IMR-90 (cell line): ENCODE measurements at regions not wholly inside any gene's neighbourhood (a gene's known extent, or its start where the extent isn't known, plus 50 kb on each side); places are given as distances from the start of the nearest gene placed in this dataset.

Source experiments
- ATAC-seq: fragments of 200-7000 bp; cut with Tn5 transposase; 2 replicates; pipeline ENCODE4 v1.9.1; 2020; ENCODE audit warnings: low read depth, mild to moderate bottlenecking, moderate library complexity
- BruUV-seq: library from RNA; stranded (reverse); fragments of 400-500 nt; replicated peaks from 2 replicates; lab custom pipeline; 2021; lab: Mats Ljungman, UMichigan
- CTCF ChIA-PET: fragments of 300-600 bp; formaldehyde crosslinking; extraction: SDS; loops from one replicate; lab custom pipeline; 2021; ENCODE audit warnings: antibody characterized with exemption; lab: Yijun Ruan, JAX
- POLR2A ChIA-PET: fragments of 300-600 bp; sonication (Branson Sonifier 250); formaldehyde crosslinking; loops from one replicate; lab custom pipeline; 2022; ENCODE audit warnings: antibody characterized with exemption; ENCODE audit not compliant: unreplicated experiment; lab: Charles Lee
- DNase-seq: peaks from one replicate; pipeline ENCODE4 v3.0.0; 2013
- H2AFZ ChIP-seq: replicated peaks from 2 replicates; pipeline ENCODE3; 2013; ENCODE audit warnings: low read length, mild to moderate bottlenecking; ENCODE audit not compliant: poor library complexity
- H2AK5ac ChIP-seq: 2 replicates; pipeline ENCODE4 v1.6.1; 2013; ENCODE audit warnings: low read depth, low read length, inconsistent platforms
- H2AK9ac ChIP-seq: replicated peaks from 2 replicates; pipeline ENCODE3; 2013; ENCODE audit warnings: mild to moderate bottlenecking, low read depth, low read length, moderate library complexity; ENCODE audit not compliant: poor library complexity
- H2BK120ac ChIP-seq: 2 replicates; pipeline ENCODE4 v1.6.1; 2013; ENCODE audit warnings: low read depth, low read length, inconsistent platforms
- H2BK15ac ChIP-seq: 3 replicates; pipeline ENCODE4 v1.6.1; 2013; ENCODE audit warnings: low read depth, low read length, inconsistent platforms
- H2BK20ac ChIP-seq: 2 replicates; pipeline ENCODE4 v1.6.1; 2013; ENCODE audit warnings: low read depth, mild to moderate bottlenecking, inconsistent platforms, low read length, moderate library complexity
- H2BK5ac ChIP-seq: 2 replicates; pipeline ENCODE4 v1.6.1; 2013; ENCODE audit warnings: mild to moderate bottlenecking, low read depth, low read length, inconsistent platforms; ENCODE audit not compliant: poor library complexity, severe bottlenecking
- H3K14ac ChIP-seq: replicated peaks from 2 replicates; pipeline ENCODE4 v1.6.1; 2013; ENCODE audit warnings: low read depth, low read length, inconsistent platforms
- H3K18ac ChIP-seq: 2 replicates; pipeline ENCODE4 v1.6.1; 2013; ENCODE audit warnings: low read depth, low read length, control low read depth
- H3K23ac ChIP-seq: 2 replicates; pipeline ENCODE4 v1.6.1; 2013; ENCODE audit warnings: low read depth, low read length, inconsistent platforms
- H3K27ac ChIP-seq: 2 replicates; pipeline ENCODE4 v1.5.1; 2013; ENCODE audit warnings: mild to moderate bottlenecking, control low read depth, low read length; ENCODE audit not compliant: insufficient read depth
- H3K27me3 ChIP-seq: 2 replicates; pipeline ENCODE4 v1.6.1; 2013; ENCODE audit warnings: low read length; ENCODE audit not compliant: control insufficient read depth, insufficient read depth
- H3K36me3 ChIP-seq: 2 replicates; pipeline ENCODE4 v1.6.1; 2013; ENCODE audit warnings: low read length, mixed read lengths; ENCODE audit not compliant: control insufficient read depth, insufficient read depth
- H3K4ac ChIP-seq: 2 replicates; pipeline ENCODE4 v1.6.1; 2013; ENCODE audit warnings: low read depth, low read length, inconsistent platforms
- H3K4me1 ChIP-seq: 2 replicates; pipeline ENCODE4 v1.6.1; 2013; ENCODE audit warnings: low read length, mixed read lengths; ENCODE audit not compliant: control insufficient read depth, insufficient read depth
- H3K4me2 ChIP-seq: 2 replicates; pipeline ENCODE4 v1.6.1; 2013; ENCODE audit warnings: low read depth, mild to moderate bottlenecking, control low read depth, low read length, moderate library complexity
- H3K4me3 ChIP-seq: 2 replicates; pipeline ENCODE4 v1.5.1; 2013; ENCODE audit warnings: low read depth, mild to moderate bottlenecking, control low read depth, low read length, moderate library complexity; ENCODE audit not compliant: insufficient read depth
- H3K56ac ChIP-seq: 2 replicates; pipeline ENCODE4 v1.6.1; 2013; ENCODE audit warnings: low read length, inconsistent platforms; ENCODE audit not compliant: insufficient read depth; ENCODE audit errors: extremely low read depth
- H3K79me1 ChIP-seq, 2 experiments: 2 replicates each; pipeline ENCODE4 v1.6.1; 2013; ENCODE audit warnings: low read length in 2 of 2, inconsistent platforms in 1 of 2, low read depth in 1 of 2
- H3K9ac ChIP-seq: 2 replicates; pipeline ENCODE4 v1.6.1; 2013; ENCODE audit warnings: low read depth, low read length, control low read depth
- H3K9me1 ChIP-seq: 2 replicates; pipeline ENCODE4 v1.6.1; 2013; ENCODE audit warnings: low read length, inconsistent platforms; ENCODE audit not compliant: insufficient read depth
- H3K9me3 ChIP-seq: 2 replicates; pipeline ENCODE4 v1.6.1; 2013; ENCODE audit warnings: low read length; ENCODE audit not compliant: control insufficient read depth, insufficient read depth
- H4K20me1 ChIP-seq: 2 replicates; pipeline ENCODE4 v1.6.1; 2013; ENCODE audit warnings: low read length, inconsistent platforms; ENCODE audit not compliant: insufficient read depth
- H4K5ac ChIP-seq: 2 replicates; pipeline ENCODE4 v1.6.1; 2013; ENCODE audit warnings: mild to moderate bottlenecking, low read depth, low read length, control low read depth
- H4K8ac ChIP-seq, 2 experiments: 2 replicates each; pipeline ENCODE4 v1.6.1; 2013; ENCODE audit warnings: low read depth in 2 of 2, low read length in 2 of 2, control low read depth in 1 of 2, inconsistent platforms in 1 of 2
- H4K91ac ChIP-seq: 2 replicates; pipeline ENCODE4 v1.6.1; 2013; ENCODE audit warnings: low read depth, low read length, inconsistent platforms; ENCODE audit not compliant: insufficient read depth
- BHLHE40 ChIP-seq: fragments of 150-350 bp; IDR thresholded peaks from 2 replicates; pipeline ENCODE4 v1.6.1; 2016; ENCODE audit warnings: mild to moderate bottlenecking, low read depth, low read length
- CEBPB ChIP-seq: IDR thresholded peaks from 2 replicates; pipeline ENCODE4 v1.6.1; 2012; ENCODE audit warnings: low read depth, low read length, improper control_type of control experiment
- CHD1 ChIP-seq: IDR thresholded peaks from 2 replicates; pipeline ENCODE4 v1.6.1; 2012; ENCODE audit warnings: low read depth, low read length, improper control_type of control experiment
- FOS ChIP-seq: fragments of 150-350 bp; IDR thresholded peaks from 2 replicates; pipeline ENCODE4 v1.6.1; 2016; ENCODE audit warnings: low read depth, low read length
- MAFK ChIP-seq: IDR thresholded peaks from 2 replicates; pipeline ENCODE4 v1.6.1; 2012; ENCODE audit warnings: low read depth, low read length, improper control_type of control experiment
- MAZ ChIP-seq: IDR thresholded peaks from 2 replicates; pipeline ENCODE4 v1.6.1; 2012; ENCODE audit warnings: low read depth, mild to moderate bottlenecking, low read length, improper control_type of control experiment, moderate library complexity, borderline replicate concordance
- MXI1 ChIP-seq: IDR thresholded peaks from 2 replicates; pipeline ENCODE4 v1.6.1; 2012; ENCODE audit warnings: low read depth, mild to moderate bottlenecking, low read length, moderate library complexity, borderline replicate concordance
- NFE2L2 ChIP-seq: fragments of 150-350 bp; IDR thresholded peaks from 2 replicates; pipeline ENCODE4 v1.6.1; 2016; ENCODE audit warnings: low read depth, mild to moderate bottlenecking, low read length
- POLR2A ChIP-seq: IDR thresholded peaks from 2 replicates; pipeline ENCODE4 v1.6.1; 2012; ENCODE audit warnings: mild to moderate bottlenecking, low read depth, low read length
- RAD21 ChIP-seq: IDR thresholded peaks from 2 replicates; pipeline ENCODE4 v1.6.1; 2012; ENCODE audit warnings: low read length, improper control_type of control experiment
- RCOR1 ChIP-seq: IDR thresholded peaks from 2 replicates; pipeline ENCODE4 v1.6.1; 2012; ENCODE audit warnings: mild to moderate bottlenecking, low read length, improper control_type of control experiment; ENCODE audit not compliant: insufficient replicate concordance
- RFX5 ChIP-seq: IDR thresholded peaks from 2 replicates; pipeline ENCODE4 v1.8.0; 2012; ENCODE audit warnings: low read depth, mild to moderate bottlenecking, low read length, moderate library complexity
- SMC3 ChIP-seq: fragments of 150-350 bp; IDR thresholded peaks from 2 replicates; pipeline ENCODE4 v1.6.1; 2016; ENCODE audit warnings: low read depth, mild to moderate bottlenecking, antibody characterized with exemption, low read length, moderate library complexity
- WGBS, 2 experiments: methylation state at CpG; one replicate each; pipeline versions ENCODE4 v1.1.5 to v1.1.7; 2013; ENCODE audit warnings: missing lambda C conversion rate in 2 of 2; ENCODE audit not compliant: insufficient read length in 1 of 2; ENCODE audit errors: extremely low coverage in 2 of 2; 5-methylcytosine and 5-hydroxymethylcytosine counted together
- dilution Hi-C: fragments of 300-500 bp; cut with HindIII; formaldehyde crosslinking; loops from one replicate; pipeline ENCODE4 v1.14.3; 2018; ENCODE audit warnings: low sequenced_read_pairs; ENCODE audit not compliant: unreplicated experiment
- in situ Hi-C: fragments of 300-500 bp; cut with MboI; formaldehyde crosslinking; loops from 3 replicates; pipeline ENCODE4 v1.14.3; 2019; ENCODE audit warnings: low sequenced_read_pairs, inconsistent platforms, mixed read lengths
- intact Hi-C: fragments of 100-400 bp; cut with micrococcal nuclease; formaldehyde crosslinking; loops from 2 replicates; pipeline ENCODE4 v1.10.0; 2022
- TF ChIP-seq, protein P1 (sequence below): fragments of 150-350 bp; IDR thresholded peaks from 2 replicates; pipeline ENCODE4 v1.6.1; 2016; ENCODE audit warnings: low read depth, mild to moderate bottlenecking, low read length, moderate library complexity, borderline replicate concordance
- TF ChIP-seq, protein P2 (sequence below): fragments of 150-350 bp; IDR thresholded peaks from 2 replicates; pipeline ENCODE4 v1.6.1; 2017; ENCODE audit warnings: mild to moderate bottlenecking, antibody characterized with exemption, low read length, low read depth
- TF ChIP-seq, protein P3 (sequence below): conservative IDR thresholded peaks from 2 replicates; pipeline ENCODE4 v1.5.1; 2012; ENCODE audit warnings: mild to moderate bottlenecking, low read depth, low read length, improper control_type of control experiment

DNA sequence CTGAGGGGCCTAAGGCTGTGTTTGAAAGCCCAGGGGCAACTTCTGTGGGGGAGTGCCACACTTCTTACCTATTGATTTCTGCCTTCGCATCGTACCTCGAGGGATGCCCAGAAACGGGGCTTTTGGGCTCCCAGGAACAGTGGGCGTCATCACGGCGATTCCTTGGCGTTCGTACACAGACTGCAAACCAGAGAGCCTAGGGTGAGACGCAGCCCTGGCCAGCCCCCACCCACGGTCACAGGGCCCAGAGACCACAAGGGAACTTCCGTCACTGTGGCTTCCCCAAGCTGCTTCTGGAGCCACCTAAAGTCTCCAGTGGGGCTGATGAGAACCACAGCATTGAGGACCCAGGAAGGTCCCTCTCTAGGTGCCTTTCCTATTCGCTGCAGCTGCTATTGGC lies 91.9 kb downstream of the CTTN start:
- Histone ChIP-seq H2AFZ (no peak overlapping the region), H3K4me1 (no peaks in the 10 kb centered on the region), H3K4me3 (no peak overlapping the region), H4K5ac (no peak overlapping the region), H4K91ac (no peak overlapping the region), H2BK5ac (no peak overlapping the region), H2BK20ac (no peak overlapping the region), H3K23ac (no peak overlapping the region), H3K27me3 (no peaks in the 10 kb centered on the region), H3K14ac (no peak overlapping the region), H3K56ac (no peak overlapping the region), H3K18ac (no peak overlapping the region), H2BK15ac (no peak overlapping the region), H3K9me1 (no peaks in the 10 kb centered on the region), H3K79me1 (no peaks in the 10 kb centered on the region), H2AK9ac (no peak overlapping the region), H2AK5ac (no peak overlapping the region), H3K4me2 (no peak overlapping the region), H3K27ac (no peak overlapping the region), H4K8ac (no peak overlapping the region), H3K9me3 (peaks cover 10% of the 10 kb centered on the region), H3K9ac (no peak overlapping the region), H2BK120ac (no peak overlapping the region), H3K4ac (no peak overlapping the region), H3K36me3 (peaks cover 2% of the 10 kb centered on the region; the same call in 1 of the 2 replicates), H4K20me1 (no peaks in the 10 kb centered on the region)
- WGBS, 2 experiments: 77% methylated on average over 9 of the region's 13 CpGs; no CpG with 5 or more reads in 1 of the 2 experiments
- no TSS peak for BruUV-seq
- intact Hi-C loops (no loop called here), in situ Hi-C loops (no loop called here), dilution Hi-C loops (no loop called here)
- TF ChIP-seq RAD21 (no peak), MXI1 (no peak), NFE2L2 (no peak), RFX5 (no peak), SMC3 (no peak), MAZ (no peak), CHD1 (no peak), MAFK (no peak), CEBPB (no peak), FOS (no peak), RCOR1 (no peak), BHLHE40 (no peak), POLR2A (no peak)
- TF ChIP-seq, protein P1, sequence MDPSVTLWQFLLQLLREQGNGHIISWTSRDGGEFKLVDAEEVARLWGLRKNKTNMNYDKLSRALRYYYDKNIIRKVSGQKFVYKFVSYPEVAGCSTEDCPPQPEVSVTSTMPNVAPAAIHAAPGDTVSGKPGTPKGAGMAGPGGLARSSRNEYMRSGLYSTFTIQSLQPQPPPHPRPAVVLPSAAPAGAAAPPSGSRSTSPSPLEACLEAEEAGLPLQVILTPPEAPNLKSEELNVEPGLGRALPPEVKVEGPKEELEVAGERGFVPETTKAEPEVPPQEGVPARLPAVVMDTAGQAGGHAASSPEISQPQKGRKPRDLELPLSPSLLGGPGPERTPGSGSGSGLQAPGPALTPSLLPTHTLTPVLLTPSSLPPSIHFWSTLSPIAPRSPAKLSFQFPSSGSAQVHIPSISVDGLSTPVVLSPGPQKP: no peak
- TF ChIP-seq, protein P2, sequence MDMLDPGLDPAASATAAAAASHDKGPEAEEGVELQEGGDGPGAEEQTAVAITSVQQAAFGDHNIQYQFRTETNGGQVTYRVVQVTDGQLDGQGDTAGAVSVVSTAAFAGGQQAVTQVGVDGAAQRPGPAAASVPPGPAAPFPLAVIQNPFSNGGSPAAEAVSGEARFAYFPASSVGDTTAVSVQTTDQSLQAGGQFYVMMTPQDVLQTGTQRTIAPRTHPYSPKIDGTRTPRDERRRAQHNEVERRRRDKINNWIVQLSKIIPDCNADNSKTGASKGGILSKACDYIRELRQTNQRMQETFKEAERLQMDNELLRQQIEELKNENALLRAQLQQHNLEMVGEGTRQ: no peak
- TF ChIP-seq, protein P3, sequence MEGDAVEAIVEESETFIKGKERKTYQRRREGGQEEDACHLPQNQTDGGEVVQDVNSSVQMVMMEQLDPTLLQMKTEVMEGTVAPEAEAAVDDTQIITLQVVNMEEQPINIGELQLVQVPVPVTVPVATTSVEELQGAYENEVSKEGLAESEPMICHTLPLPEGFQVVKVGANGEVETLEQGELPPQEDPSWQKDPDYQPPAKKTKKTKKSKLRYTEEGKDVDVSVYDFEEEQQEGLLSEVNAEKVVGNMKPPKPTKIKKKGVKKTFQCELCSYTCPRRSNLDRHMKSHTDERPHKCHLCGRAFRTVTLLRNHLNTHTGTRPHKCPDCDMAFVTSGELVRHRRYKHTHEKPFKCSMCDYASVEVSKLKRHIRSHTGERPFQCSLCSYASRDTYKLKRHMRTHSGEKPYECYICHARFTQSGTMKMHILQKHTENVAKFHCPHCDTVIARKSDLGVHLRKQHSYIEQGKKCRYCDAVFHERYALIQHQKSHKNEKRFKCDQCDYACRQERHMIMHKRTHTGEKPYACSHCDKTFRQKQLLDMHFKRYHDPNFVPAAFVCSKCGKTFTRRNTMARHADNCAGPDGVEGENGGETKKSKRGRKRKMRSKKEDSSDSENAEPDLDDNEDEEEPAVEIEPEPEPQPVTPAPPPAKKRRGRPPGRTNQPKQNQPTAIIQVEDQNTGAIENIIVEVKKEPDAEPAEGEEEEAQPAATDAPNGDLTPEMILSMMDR: no peak
- ChIA-PET POLR2A (no interaction called here), CTCF (no interaction called here)
- no peak for DNase-seq
- no peak for ATAC-seq
